ENCODE measurements at regions not wholly inside any gene's neighbourhood (a gene's known extent, or its start where the extent isn't known, plus 50 kb on each side); places are given as distances from the start of the nearest gene placed in this dataset.

GRCh38 chr4:4607336-4608213 lies 65.7 kb upstream of the STX18 start:
- CTCF ChIA-PET: no interaction called here

DNA sequence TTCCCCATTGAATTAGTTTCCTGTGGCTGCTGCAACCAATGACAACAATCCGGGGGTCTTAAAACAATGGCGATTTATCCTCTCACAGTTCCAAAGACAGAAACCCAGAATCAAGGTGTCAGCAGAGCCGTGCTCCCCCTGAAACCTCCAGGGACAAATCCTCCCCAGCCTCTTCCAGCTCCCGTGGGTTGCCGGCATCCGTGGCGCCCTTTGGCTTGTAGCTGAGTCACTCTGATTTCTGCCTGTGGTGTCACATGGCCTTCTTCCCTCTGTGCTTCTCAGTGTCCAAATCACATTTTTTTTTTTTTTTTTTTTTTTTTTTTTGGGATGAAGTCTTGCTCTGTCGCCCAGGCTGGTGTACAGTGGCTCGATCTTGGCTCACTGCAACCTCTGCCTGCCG lies 64.5 kb upstream of the STX18 start:
- Histone ChIP-seq H3K79me2 (ENCODE audit: insufficient read depth, low read length) (no peaks in the 10 kb centered on the region), H3K4me2 (ENCODE audit: low read length) (peak overlapping the region; percentile 14; the same call in 1 of the 2 replicates), H3K27ac (ENCODE audit: low read depth, low read length) (no peak overlapping the region), H3K27me3 (ENCODE audit: insufficient read depth, low read length) (no peaks in the 10 kb centered on the region), H3K9me2 (ENCODE audit: insufficient read depth) (no peaks in the 10 kb centered on the region), H3K9ac (ENCODE audit: low read length) (no peak overlapping the region), H4K20me1 (ENCODE audit: insufficient read depth) (no peaks in the 10 kb centered on the region), H2AFZ (ENCODE audit: low read depth, low read length, poor library complexity, severe bottlenecking) (no peak overlapping the region), H3K9me3 (ENCODE audit: control insufficient read depth in 1 of 2, insufficient read depth in 1 of 2, low read depth in 1 of 2, low read length in 2 of 2) (no peaks in the 10 kb centered on the region), H3K4me3 (replicated peaks in 1 of 2; ENCODE audit: low read depth in 1 of 2, low read length in 2 of 2) (no peak overlapping the region), H3K4me1 (ENCODE audit: control insufficient read depth in 1 of 2, insufficient read depth in 2 of 2, low read length in 2 of 2) (peaks cover 4 to 8% of the 10 kb centered on the region in 2 experiments; a peak in 3 of 4 replicates), H3K36me3 (ENCODE audit: control insufficient read depth in 1 of 2, insufficient read depth in 2 of 2, low read length in 2 of 2) (no peaks in the 10 kb centered on the region)
- intact Hi-C loops (cut with micrococcal nuclease): no loop called here
- ChIA-PET CTCF (no interaction called here), RAD21 (ENCODE audit: low non-redundant PET in 1 of 2, low total read pairs in 2 of 2, uncharacterized antibody in 2 of 2, unreplicated experiment in 2 of 2) (no interaction called here), POLR2A (no interaction called here)
- BruUV-seq (replicated peaks): no TSS peak
- ATAC-seq (no peak), DNase-seq (ENCODE audit: low read depth, low spot score) (no peak)
- no peak for TF ChIP-seq POLR2A (IDR thresholded peaks at IDR 0.05; ENCODE audit: borderline replicate concordance, extremely low read depth, insufficient read depth, insufficient read length)
- TF ChIP-seq, protein P1, sequence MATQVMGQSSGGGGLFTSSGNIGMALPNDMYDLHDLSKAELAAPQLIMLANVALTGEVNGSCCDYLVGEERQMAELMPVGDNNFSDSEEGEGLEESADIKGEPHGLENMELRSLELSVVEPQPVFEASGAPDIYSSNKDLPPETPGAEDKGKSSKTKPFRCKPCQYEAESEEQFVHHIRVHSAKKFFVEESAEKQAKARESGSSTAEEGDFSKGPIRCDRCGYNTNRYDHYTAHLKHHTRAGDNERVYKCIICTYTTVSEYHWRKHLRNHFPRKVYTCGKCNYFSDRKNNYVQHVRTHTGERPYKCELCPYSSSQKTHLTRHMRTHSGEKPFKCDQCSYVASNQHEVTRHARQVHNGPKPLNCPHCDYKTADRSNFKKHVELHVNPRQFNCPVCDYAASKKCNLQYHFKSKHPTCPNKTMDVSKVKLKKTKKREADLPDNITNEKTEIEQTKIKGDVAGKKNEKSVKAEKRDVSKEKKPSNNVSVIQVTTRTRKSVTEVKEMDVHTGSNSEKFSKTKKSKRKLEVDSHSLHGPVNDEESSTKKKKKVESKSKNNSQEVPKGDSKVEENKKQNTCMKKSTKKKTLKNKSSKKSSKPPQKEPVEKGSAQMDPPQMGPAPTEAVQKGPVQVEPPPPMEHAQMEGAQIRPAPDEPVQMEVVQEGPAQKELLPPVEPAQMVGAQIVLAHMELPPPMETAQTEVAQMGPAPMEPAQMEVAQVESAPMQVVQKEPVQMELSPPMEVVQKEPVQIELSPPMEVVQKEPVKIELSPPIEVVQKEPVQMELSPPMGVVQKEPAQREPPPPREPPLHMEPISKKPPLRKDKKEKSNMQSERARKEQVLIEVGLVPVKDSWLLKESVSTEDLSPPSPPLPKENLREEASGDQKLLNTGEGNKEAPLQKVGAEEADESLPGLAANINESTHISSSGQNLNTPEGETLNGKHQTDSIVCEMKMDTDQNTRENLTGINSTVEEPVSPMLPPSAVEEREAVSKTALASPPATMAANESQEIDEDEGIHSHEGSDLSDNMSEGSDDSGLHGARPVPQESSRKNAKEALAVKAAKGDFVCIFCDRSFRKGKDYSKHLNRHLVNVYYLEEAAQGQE (IDR thresholded peaks at IDR 0.05; ENCODE audit: low read depth): no peak
- no peak for TF ChIP-seq ATF3 (IDR thresholded peaks at IDR 0.05)
- no peak for TF ChIP-seq FOSL1 (IDR thresholded peaks at IDR 0.05; ENCODE audit: low read depth)
- no peak for TF ChIP-seq CEBPB (IDR thresholded peaks at IDR 0.05; ENCODE audit: low read depth)
- TF ChIP-seq SP1 (IDR thresholded peaks at IDR 0.05; ENCODE audit: low read depth): no peak
- no peak for TF ChIP-seq YY1 (IDR thresholded peaks at IDR 0.05; ENCODE audit: extremely low read depth, insufficient replicate concordance, low read depth, low read length)
- TF ChIP-seq ZFX (IDR thresholded peaks at IDR 0.05): no peak
- TF ChIP-seq ZNF274 (IDR thresholded peaks at IDR 0.05; ENCODE audit: low read depth, low read length): no peak
- TF ChIP-seq EGR1 (IDR thresholded peaks at IDR 0.05; ENCODE audit: low read depth): no peak

More at GRCh38 chr4:4607336-4608213, 65.7 kb upstream of the STX18 start:
- Histone ChIP-seq H3K79me2 (ENCODE audit: insufficient read depth, low read length) (no peaks in the 10 kb centered on the region), H3K4me1 (ENCODE audit: control insufficient read depth in 1 of 2, insufficient read depth in 2 of 2, low read length in 2 of 2) (peaks cover 4 to 8% of the 10 kb centered on the region in 2 experiments; a peak in 3 of 4 replicates), H3K36me3 (ENCODE audit: control insufficient read depth in 1 of 2, insufficient read depth in 2 of 2, low read length in 2 of 2) (no peaks in the 10 kb centered on the region), H3K27ac (ENCODE audit: low read depth, low read length) (no peak overlapping the region), H3K9me3 (ENCODE audit: control insufficient read depth in 1 of 2, insufficient read depth in 1 of 2, low read depth in 1 of 2, low read length in 2 of 2) (no peaks in the 10 kb centered on the region), H2AFZ (ENCODE audit: low read depth, low read length, poor library complexity, severe bottlenecking) (no peak overlapping the region), H3K4me2 (ENCODE audit: low read length) (no peak overlapping the region), H3K27me3 (ENCODE audit: insufficient read depth, low read length) (no peaks in the 10 kb centered on the region), H3K9ac (ENCODE audit: low read length) (no peak overlapping the region), H3K4me3 (replicated peaks in 1 of 2; ENCODE audit: low read depth in 1 of 2, low read length in 2 of 2) (no peak overlapping the region), H4K20me1 (ENCODE audit: insufficient read depth) (no peaks in the 10 kb centered on the region), H3K9me2 (ENCODE audit: insufficient read depth) (no peaks in the 10 kb centered on the region)
- RAD21 ChIA-PET (ENCODE audit: low non-redundant PET in 1 of 2, low total read pairs in 2 of 2, uncharacterized antibody in 2 of 2, unreplicated experiment in 2 of 2): no interaction called here
- TF ChIP-seq TCF7L2 (IDR thresholded peaks at IDR 0.05; ENCODE audit: borderline replicate concordance, extremely low read depth, insufficient read depth, insufficient read length) (no peak), FOSL1 (IDR thresholded peaks at IDR 0.05; ENCODE audit: low read depth) (no peak)
- TF ChIP-seq, protein P2, sequence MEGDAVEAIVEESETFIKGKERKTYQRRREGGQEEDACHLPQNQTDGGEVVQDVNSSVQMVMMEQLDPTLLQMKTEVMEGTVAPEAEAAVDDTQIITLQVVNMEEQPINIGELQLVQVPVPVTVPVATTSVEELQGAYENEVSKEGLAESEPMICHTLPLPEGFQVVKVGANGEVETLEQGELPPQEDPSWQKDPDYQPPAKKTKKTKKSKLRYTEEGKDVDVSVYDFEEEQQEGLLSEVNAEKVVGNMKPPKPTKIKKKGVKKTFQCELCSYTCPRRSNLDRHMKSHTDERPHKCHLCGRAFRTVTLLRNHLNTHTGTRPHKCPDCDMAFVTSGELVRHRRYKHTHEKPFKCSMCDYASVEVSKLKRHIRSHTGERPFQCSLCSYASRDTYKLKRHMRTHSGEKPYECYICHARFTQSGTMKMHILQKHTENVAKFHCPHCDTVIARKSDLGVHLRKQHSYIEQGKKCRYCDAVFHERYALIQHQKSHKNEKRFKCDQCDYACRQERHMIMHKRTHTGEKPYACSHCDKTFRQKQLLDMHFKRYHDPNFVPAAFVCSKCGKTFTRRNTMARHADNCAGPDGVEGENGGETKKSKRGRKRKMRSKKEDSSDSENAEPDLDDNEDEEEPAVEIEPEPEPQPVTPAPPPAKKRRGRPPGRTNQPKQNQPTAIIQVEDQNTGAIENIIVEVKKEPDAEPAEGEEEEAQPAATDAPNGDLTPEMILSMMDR (IDR thresholded peaks at IDR 0.05 in 2 of 3, conservative IDR thresholded peaks at IDR 0.05 in 1 of 3; ENCODE audit: borderline replicate concordance in 1 of 3, insufficient read depth in 1 of 3, low read depth in 2 of 3, low read length in 2 of 3): no peak
- ATAC-seq (no peak), DNase-seq (ENCODE audit: low read depth, low spot score) (no peak)
- POLR2A ChIA-PET: no interaction called here
- intact Hi-C loops (cut with micrococcal nuclease): no loop called here
- BruUV-seq (replicated peaks): no TSS peak
